Tibial artery (tissue), 4 donors: ENCODE measurements at regions not wholly inside any gene's neighbourhood (a gene's known extent, or its start where the extent isn't known, plus 50 kb on each side); places are given as distances from the start of the nearest gene placed in this dataset.

Experiments
- DNase-seq, 2 donors: peaks; one replicate each; pipeline ENCODE4 v3.0.0-alpha.2; 2019
- H3K27ac ChIP-seq, 2 donors: fragments of 200-600 bp; sonication (generic) in 1 of 2; 1 replicate in 1 of 2; 2 replicates in 1 of 2; pipeline ENCODE4 v1.5.1; 2018 to 2019; ENCODE audit warnings: mild to moderate bottlenecking in 1 of 2
- H3K27me3 ChIP-seq, 2 donors: fragments of 200-600 bp; sonication (generic) in 1 of 2; one replicate each; pipeline versions ENCODE4 v1.5.1 to v1.6.0; 2016 to 2019
- H3K36me3 ChIP-seq, 3 donors: fragments of 200-600 bp; sonication (generic) in 2 of 3; one replicate each; pipeline ENCODE4 v1.5.1; 2016 to 2019; ENCODE audit warnings: mild to moderate bottlenecking in 2 of 3
- H3K4me1 ChIP-seq, 4 donors: fragments of 200-600 bp; sonication (generic) in 2 of 4; 1 replicate in 3 of 4; 2 replicates in 1 of 4; pipeline ENCODE4 v1.5.1; 2016 to 2019
- H3K4me3 ChIP-seq, 2 donors: fragments of 200-600 bp; sonication (generic) in 1 of 2; 1 replicate in 1 of 2; 2 replicates in 1 of 2; pipeline ENCODE4 v1.5.1; 2018 to 2019; ENCODE audit warnings: mild to moderate bottlenecking in 2 of 2
- H3K9me3 ChIP-seq, 3 donors: fragments of 200-600 bp; sonication (generic) in 1 of 3; one replicate each; pipeline ENCODE4 v1.5.1; 2016 to 2019
- CTCF ChIP-seq, 2 experiments: fragments of 200-600 bp in 1 of 2; fragments of 450-650 bp in 1 of 2; IDR thresholded peaks; one replicate each; pipeline ENCODE4 v1.5.1; 2017 to 2019; ENCODE audit warnings: antibody characterized with exemption in 2 of 2, mild to moderate bottlenecking in 1 of 2, moderate library complexity in 1 of 2
- intact Hi-C: fragments of 100-400 bp; cut with DNase I; formaldehyde crosslinking; loops from one replicate; pipeline ENCODE4 v1.15.0; 2023; ENCODE audit warnings: low total_unique reads

GRCh38 chr15:93570527-93570926, 481.5 kb upstream of the RGMA start:
- Histone ChIP-seq H3K4me1 (no peaks in the 10 kb centered on the region), H3K9me3 (no peaks in the 10 kb centered on the region), H3K27me3 (no peaks in the 10 kb centered on the region), H3K4me3 (no peak overlapping the region), H3K27ac (no peak overlapping the region), H3K36me3 (no peaks in the 10 kb centered on the region)
- intact Hi-C loops: no loop called here
- no peak for DNase-seq
- TF ChIP-seq CTCF (IDR thresholded peaks at IDR 0.05): no peak

- no peak for TF ChIP-seq CTCF (IDR thresholded peaks at IDR 0.05)
- Histone ChIP-seq H3K4me1 (no peaks in the 10 kb centered on the region), H3K4me3 (no peak overlapping the region), H3K27me3 (no peaks in the 10 kb centered on the region), H3K9me3 (no peaks in the 10 kb centered on the region), H3K36me3 (no peaks in the 10 kb centered on the region), H3K27ac (no peak overlapping the region)
- DNase-seq: no peak
- intact Hi-C loops: no loop called here
Observed at GRCh38 chr15:93566762-93567161, 477.8 kb upstream of the RGMA start.

GRCh38 chr15:93565201-93565600, 476.2 kb upstream of the RGMA start:
- H3K4me1 ChIP-seq: no peaks in the 10 kb centered on the region
- no peaks in the 10 kb centered on the region for H3K36me3 ChIP-seq
- intact Hi-C loops: no loop called here
- no peak overlapping the region for H3K27ac ChIP-seq
- H3K4me3 ChIP-seq: no peak overlapping the region
- no peak for TF ChIP-seq CTCF (IDR thresholded peaks at IDR 0.05)
- no peaks in the 10 kb centered on the region for H3K27me3 ChIP-seq
- no peaks in the 10 kb centered on the region for H3K9me3 ChIP-seq
- no peak for DNase-seq

- H3K9me3 ChIP-seq: no peaks in the 10 kb centered on the region
- no peaks in the 10 kb centered on the region for H3K27me3 ChIP-seq
- intact Hi-C loops: no loop called here
- no peaks in the 10 kb centered on the region for H3K4me1 ChIP-seq
- H3K36me3 ChIP-seq: no peaks in the 10 kb centered on the region
- no peak overlapping the region for H3K4me3 ChIP-seq
- H3K27ac ChIP-seq: no peak overlapping the region
- no peak for TF ChIP-seq CTCF (IDR thresholded peaks at IDR 0.05)
- no peak for DNase-seq
Observed at GRCh38 chr15:93563218-93563617, 474.2 kb upstream of the RGMA start.

GRCh38 chr15:93562395-93563123, 473.5 kb upstream of the RGMA start:
- Histone ChIP-seq H3K27ac (no peak overlapping the region), H3K4me1 (no peaks in the 10 kb centered on the region), H3K9me3 (no peaks in the 10 kb centered on the region), H3K36me3 (no peaks in the 10 kb centered on the region), H3K4me3 (no peak overlapping the region), H3K27me3 (no peaks in the 10 kb centered on the region)
- no peak for TF ChIP-seq CTCF (IDR thresholded peaks at IDR 0.05)
- intact Hi-C loops: no loop called here
- peak in 1 of 2 donors; percentile 24 for DNase-seq

GRCh38 chr15:93557696-93558095, 468.7 kb upstream of the RGMA start:
- Histone ChIP-seq H3K36me3 (no peaks in the 10 kb centered on the region), H3K27me3 (no peaks in the 10 kb centered on the region), H3K4me3 (no peak overlapping the region), H3K27ac (no peak overlapping the region), H3K9me3 (no peaks in the 10 kb centered on the region), H3K4me1 (no peaks in the 10 kb centered on the region)
- intact Hi-C loops: no loop called here
- TF ChIP-seq CTCF (IDR thresholded peaks at IDR 0.05): no peak
- no peak for DNase-seq
